IMR-90 (cell line): ENCODE measurements at regions not wholly inside any gene's neighbourhood (a gene's known extent, or its start where the extent isn't known, plus 50 kb on each side); places are given as distances from the start of the nearest gene placed in this dataset.

Source experiments
- ATAC-seq: fragments of 200-7000 bp; cut with Tn5 transposase; 2 replicates; pipeline ENCODE4 v1.9.1; 2020; ENCODE audit warnings: low read depth, mild to moderate bottlenecking, moderate library complexity
- BruUV-seq: library from RNA; stranded (reverse); fragments of 400-500 nt; replicated peaks from 2 replicates; lab custom pipeline; 2021; lab: Mats Ljungman, UMichigan
- CTCF ChIA-PET: fragments of 300-600 bp; formaldehyde crosslinking; extraction: SDS; loops from one replicate; lab custom pipeline; 2021; ENCODE audit warnings: antibody characterized with exemption; lab: Yijun Ruan, JAX
- POLR2A ChIA-PET: fragments of 300-600 bp; sonication (Branson Sonifier 250); formaldehyde crosslinking; loops from one replicate; lab custom pipeline; 2022; ENCODE audit warnings: antibody characterized with exemption; ENCODE audit not compliant: unreplicated experiment; lab: Charles Lee
- DNase-seq: peaks from one replicate; pipeline ENCODE4 v3.0.0; 2013
- H2AFZ ChIP-seq: replicated peaks from 2 replicates; pipeline ENCODE3; 2013; ENCODE audit warnings: low read length, mild to moderate bottlenecking; ENCODE audit not compliant: poor library complexity
- H2AK5ac ChIP-seq: 2 replicates; pipeline ENCODE4 v1.6.1; 2013; ENCODE audit warnings: low read depth, low read length, inconsistent platforms
- H2AK9ac ChIP-seq: replicated peaks from 2 replicates; pipeline ENCODE3; 2013; ENCODE audit warnings: mild to moderate bottlenecking, low read depth, low read length, moderate library complexity; ENCODE audit not compliant: poor library complexity
- H2BK120ac ChIP-seq: 2 replicates; pipeline ENCODE4 v1.6.1; 2013; ENCODE audit warnings: low read depth, low read length, inconsistent platforms
- H2BK15ac ChIP-seq: 3 replicates; pipeline ENCODE4 v1.6.1; 2013; ENCODE audit warnings: low read depth, low read length, inconsistent platforms
- H2BK20ac ChIP-seq: 2 replicates; pipeline ENCODE4 v1.6.1; 2013; ENCODE audit warnings: low read depth, mild to moderate bottlenecking, inconsistent platforms, low read length, moderate library complexity
- H2BK5ac ChIP-seq: 2 replicates; pipeline ENCODE4 v1.6.1; 2013; ENCODE audit warnings: mild to moderate bottlenecking, low read depth, low read length, inconsistent platforms; ENCODE audit not compliant: poor library complexity, severe bottlenecking
- H3K14ac ChIP-seq: replicated peaks from 2 replicates; pipeline ENCODE4 v1.6.1; 2013; ENCODE audit warnings: low read depth, low read length, inconsistent platforms
- H3K18ac ChIP-seq: 2 replicates; pipeline ENCODE4 v1.6.1; 2013; ENCODE audit warnings: low read depth, low read length, control low read depth
- H3K23ac ChIP-seq: 2 replicates; pipeline ENCODE4 v1.6.1; 2013; ENCODE audit warnings: low read depth, low read length, inconsistent platforms
- H3K27ac ChIP-seq: 2 replicates; pipeline ENCODE4 v1.5.1; 2013; ENCODE audit warnings: mild to moderate bottlenecking, control low read depth, low read length; ENCODE audit not compliant: insufficient read depth
- H3K27me3 ChIP-seq: 2 replicates; pipeline ENCODE4 v1.6.1; 2013; ENCODE audit warnings: low read length; ENCODE audit not compliant: control insufficient read depth, insufficient read depth
- H3K36me3 ChIP-seq: 2 replicates; pipeline ENCODE4 v1.6.1; 2013; ENCODE audit warnings: low read length, mixed read lengths; ENCODE audit not compliant: control insufficient read depth, insufficient read depth
- H3K4ac ChIP-seq: 2 replicates; pipeline ENCODE4 v1.6.1; 2013; ENCODE audit warnings: low read depth, low read length, inconsistent platforms
- H3K4me1 ChIP-seq: 2 replicates; pipeline ENCODE4 v1.6.1; 2013; ENCODE audit warnings: low read length, mixed read lengths; ENCODE audit not compliant: control insufficient read depth, insufficient read depth
- H3K4me2 ChIP-seq: 2 replicates; pipeline ENCODE4 v1.6.1; 2013; ENCODE audit warnings: low read depth, mild to moderate bottlenecking, control low read depth, low read length, moderate library complexity
- H3K4me3 ChIP-seq: 2 replicates; pipeline ENCODE4 v1.5.1; 2013; ENCODE audit warnings: low read depth, mild to moderate bottlenecking, control low read depth, low read length, moderate library complexity; ENCODE audit not compliant: insufficient read depth
- H3K56ac ChIP-seq: 2 replicates; pipeline ENCODE4 v1.6.1; 2013; ENCODE audit warnings: low read length, inconsistent platforms; ENCODE audit not compliant: insufficient read depth; ENCODE audit errors: extremely low read depth
- H3K79me1 ChIP-seq, 2 experiments: 2 replicates each; pipeline ENCODE4 v1.6.1; 2013; ENCODE audit warnings: low read length in 2 of 2, inconsistent platforms in 1 of 2, low read depth in 1 of 2
- H3K9ac ChIP-seq: 2 replicates; pipeline ENCODE4 v1.6.1; 2013; ENCODE audit warnings: low read depth, low read length, control low read depth
- H3K9me1 ChIP-seq: 2 replicates; pipeline ENCODE4 v1.6.1; 2013; ENCODE audit warnings: low read length, inconsistent platforms; ENCODE audit not compliant: insufficient read depth
- H3K9me3 ChIP-seq: 2 replicates; pipeline ENCODE4 v1.6.1; 2013; ENCODE audit warnings: low read length; ENCODE audit not compliant: control insufficient read depth, insufficient read depth
- H4K20me1 ChIP-seq: 2 replicates; pipeline ENCODE4 v1.6.1; 2013; ENCODE audit warnings: low read length, inconsistent platforms; ENCODE audit not compliant: insufficient read depth
- H4K5ac ChIP-seq: 2 replicates; pipeline ENCODE4 v1.6.1; 2013; ENCODE audit warnings: mild to moderate bottlenecking, low read depth, low read length, control low read depth
- H4K8ac ChIP-seq, 2 experiments: 2 replicates each; pipeline ENCODE4 v1.6.1; 2013; ENCODE audit warnings: low read depth in 2 of 2, low read length in 2 of 2, control low read depth in 1 of 2, inconsistent platforms in 1 of 2
- H4K91ac ChIP-seq: 2 replicates; pipeline ENCODE4 v1.6.1; 2013; ENCODE audit warnings: low read depth, low read length, inconsistent platforms; ENCODE audit not compliant: insufficient read depth
- CHD1 ChIP-seq: IDR thresholded peaks from 2 replicates; pipeline ENCODE4 v1.6.1; 2012; ENCODE audit warnings: low read depth, low read length, improper control_type of control experiment
- MAFK ChIP-seq: IDR thresholded peaks from 2 replicates; pipeline ENCODE4 v1.6.1; 2012; ENCODE audit warnings: low read depth, low read length, improper control_type of control experiment
- MAZ ChIP-seq: IDR thresholded peaks from 2 replicates; pipeline ENCODE4 v1.6.1; 2012; ENCODE audit warnings: low read depth, mild to moderate bottlenecking, low read length, improper control_type of control experiment, moderate library complexity, borderline replicate concordance
- POLR2A ChIP-seq: IDR thresholded peaks from 2 replicates; pipeline ENCODE4 v1.6.1; 2012; ENCODE audit warnings: mild to moderate bottlenecking, low read depth, low read length
- RAD21 ChIP-seq: IDR thresholded peaks from 2 replicates; pipeline ENCODE4 v1.6.1; 2012; ENCODE audit warnings: low read length, improper control_type of control experiment
- RFX5 ChIP-seq: IDR thresholded peaks from 2 replicates; pipeline ENCODE4 v1.8.0; 2012; ENCODE audit warnings: low read depth, mild to moderate bottlenecking, low read length, moderate library complexity
- SMC3 ChIP-seq: fragments of 150-350 bp; IDR thresholded peaks from 2 replicates; pipeline ENCODE4 v1.6.1; 2016; ENCODE audit warnings: low read depth, mild to moderate bottlenecking, antibody characterized with exemption, low read length, moderate library complexity
- USF2 ChIP-seq: fragments of 150-350 bp; IDR thresholded peaks from 2 replicates; pipeline ENCODE4 v1.6.1; 2017; ENCODE audit warnings: mild to moderate bottlenecking, antibody characterized with exemption, low read length, low read depth
- dilution Hi-C: fragments of 300-500 bp; cut with HindIII; formaldehyde crosslinking; loops from one replicate; pipeline ENCODE4 v1.14.3; 2018; ENCODE audit warnings: low sequenced_read_pairs; ENCODE audit not compliant: unreplicated experiment
- in situ Hi-C: fragments of 300-500 bp; cut with MboI; formaldehyde crosslinking; loops from 3 replicates; pipeline ENCODE4 v1.14.3; 2019; ENCODE audit warnings: low sequenced_read_pairs, inconsistent platforms, mixed read lengths
- intact Hi-C: fragments of 100-400 bp; cut with micrococcal nuclease; formaldehyde crosslinking; loops from 2 replicates; pipeline ENCODE4 v1.10.0; 2022

- Histone ChIP-seq H3K14ac (no peak overlapping the region), H2BK15ac (no peak overlapping the region), H3K4ac (no peak overlapping the region), H3K79me1 (no peaks in the 10 kb centered on the region), H3K4me1 (no peaks in the 10 kb centered on the region), H2AK5ac (no peak overlapping the region), H3K36me3 (no peaks in the 10 kb centered on the region), H4K91ac (no peak overlapping the region), H2BK5ac (no peak overlapping the region), H3K9ac (no peak overlapping the region), H3K4me2 (no peak overlapping the region), H3K9me3 (0 out of 2 replicates have a peak, but pooled peaks cover 2% of the 10 kb centered on the region), H3K23ac (no peak overlapping the region), H2AK9ac (no peak overlapping the region), H2BK120ac (no peak overlapping the region), H3K27me3 (no peaks in the 10 kb centered on the region), H2AFZ (no peak overlapping the region), H4K20me1 (no peaks in the 10 kb centered on the region), H3K18ac (no peak overlapping the region), H4K8ac (no peak overlapping the region), H4K5ac (no peak overlapping the region), H3K56ac (no peak overlapping the region), H3K9me1 (no peaks in the 10 kb centered on the region), H3K27ac (no peak overlapping the region), H2BK20ac (no peak overlapping the region), H3K4me3 (no peak overlapping the region)
- intact Hi-C loops (no loop called here), dilution Hi-C loops (no loop called here), in situ Hi-C loops (no loop called here)
- ATAC-seq (no peak), DNase-seq (no peak)
- POLR2A ChIA-PET = no interaction called here
- no TSS peak for BruUV-seq
- TF ChIP-seq RAD21 (no peak), RFX5 (no peak), USF2 (no peak), POLR2A (no peak), MAZ (no peak), SMC3 (no peak), MAFK (no peak), CHD1 (no peak)
- CTCF ChIA-PET = no interaction called here
These were observed 1213.1 kb downstream of the OLFM4 start for GRCh38 chr13:54241719-54242118.
